ENCODE measurements at regions not wholly inside any gene's neighbourhood (a gene's known extent, or its start where the extent isn't known, plus 50 kb on each side); places are given as distances from the start of the nearest gene placed in this dataset.

DNA sequence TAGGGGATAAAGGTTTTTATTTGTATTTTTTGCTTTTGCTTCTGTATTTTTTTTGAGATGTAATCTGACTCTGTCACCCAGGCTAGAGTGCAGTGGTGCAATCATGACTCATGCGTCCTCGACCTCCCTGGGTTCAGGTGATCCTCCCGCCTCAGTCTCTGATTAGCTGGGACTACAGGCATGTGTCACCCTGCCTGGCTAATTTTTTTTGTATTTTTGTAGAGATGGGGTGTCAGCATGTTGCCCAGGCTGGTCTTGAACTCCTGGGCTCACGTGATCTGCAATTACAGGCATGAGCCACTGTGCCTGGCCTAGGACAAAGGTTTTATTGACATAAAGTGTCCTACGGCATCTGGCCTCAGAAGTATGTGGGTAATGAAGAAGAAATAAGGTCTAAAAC, 297.1 kb upstream of the C9orf72 start:
- intact Hi-C loops (cut with DNase I) = no loop called here
- 85% methylated on average over 5 of the region's 5 CpGs for WGBS
- Histone ChIP-seq H3K27me3 (replicated peaks; ENCODE audit: insufficient read depth) (no peaks in the 10 kb centered on the region), H3K4me3 (no peak overlapping the region), H3K36me3 (no peaks in the 10 kb centered on the region), H3K27ac (no peak overlapping the region), H3K4me1 (replicated peaks) (no peaks in the 10 kb centered on the region), H3K9me3 (no peaks in the 10 kb centered on the region)
- TF ChIP-seq, protein P1, sequence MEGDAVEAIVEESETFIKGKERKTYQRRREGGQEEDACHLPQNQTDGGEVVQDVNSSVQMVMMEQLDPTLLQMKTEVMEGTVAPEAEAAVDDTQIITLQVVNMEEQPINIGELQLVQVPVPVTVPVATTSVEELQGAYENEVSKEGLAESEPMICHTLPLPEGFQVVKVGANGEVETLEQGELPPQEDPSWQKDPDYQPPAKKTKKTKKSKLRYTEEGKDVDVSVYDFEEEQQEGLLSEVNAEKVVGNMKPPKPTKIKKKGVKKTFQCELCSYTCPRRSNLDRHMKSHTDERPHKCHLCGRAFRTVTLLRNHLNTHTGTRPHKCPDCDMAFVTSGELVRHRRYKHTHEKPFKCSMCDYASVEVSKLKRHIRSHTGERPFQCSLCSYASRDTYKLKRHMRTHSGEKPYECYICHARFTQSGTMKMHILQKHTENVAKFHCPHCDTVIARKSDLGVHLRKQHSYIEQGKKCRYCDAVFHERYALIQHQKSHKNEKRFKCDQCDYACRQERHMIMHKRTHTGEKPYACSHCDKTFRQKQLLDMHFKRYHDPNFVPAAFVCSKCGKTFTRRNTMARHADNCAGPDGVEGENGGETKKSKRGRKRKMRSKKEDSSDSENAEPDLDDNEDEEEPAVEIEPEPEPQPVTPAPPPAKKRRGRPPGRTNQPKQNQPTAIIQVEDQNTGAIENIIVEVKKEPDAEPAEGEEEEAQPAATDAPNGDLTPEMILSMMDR (IDR thresholded peaks at IDR 0.05) = no peak
- no peak for TF ChIP-seq POLR2A (IDR thresholded peaks at IDR 0.05)
- DNase-seq (ENCODE audit: low spot score) = no peak

DNA sequence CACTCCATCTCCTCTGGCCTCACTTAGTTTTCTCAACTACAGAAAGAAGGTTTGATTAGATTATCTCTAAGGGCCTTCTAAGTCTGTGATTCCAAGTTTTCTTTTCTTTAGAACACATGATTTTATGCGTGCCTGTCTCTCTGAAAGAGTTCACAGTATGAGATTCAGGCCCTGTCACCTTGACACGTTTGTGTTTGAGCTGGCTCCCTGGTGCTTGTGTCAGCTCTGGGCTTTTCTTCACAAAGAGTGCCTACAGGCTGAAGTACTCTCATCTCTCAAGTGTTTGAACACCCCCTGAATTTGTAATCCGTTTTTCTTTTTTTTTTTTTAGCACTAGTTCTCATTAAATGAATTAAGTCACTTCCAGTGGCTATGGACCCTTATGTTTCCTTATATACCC, 306.9 kb upstream of the C9orf72 start:
- Histone ChIP-seq H3K27ac (no peak overlapping the region), H3K9me3 (no peaks in the 10 kb centered on the region), H3K36me3 (no peaks in the 10 kb centered on the region), H3K4me3 (no peak overlapping the region), H3K27me3 (replicated peaks; ENCODE audit: insufficient read depth) (no peaks in the 10 kb centered on the region), H3K4me1 (replicated peaks) (no peaks in the 10 kb centered on the region)
- no peak for DNase-seq (ENCODE audit: low spot score)
- 52% methylated on average over 3 of the region's 3 CpGs for WGBS
- intact Hi-C loops (cut with DNase I) = no loop called here
- TF ChIP-seq POLR2A (IDR thresholded peaks at IDR 0.05) (no peak), POLR2AphosphoS5 (IDR thresholded peaks at IDR 0.05) (no peak)
- TF ChIP-seq, protein P1 (IDR thresholded peaks at IDR 0.05) = no peak

DNA sequence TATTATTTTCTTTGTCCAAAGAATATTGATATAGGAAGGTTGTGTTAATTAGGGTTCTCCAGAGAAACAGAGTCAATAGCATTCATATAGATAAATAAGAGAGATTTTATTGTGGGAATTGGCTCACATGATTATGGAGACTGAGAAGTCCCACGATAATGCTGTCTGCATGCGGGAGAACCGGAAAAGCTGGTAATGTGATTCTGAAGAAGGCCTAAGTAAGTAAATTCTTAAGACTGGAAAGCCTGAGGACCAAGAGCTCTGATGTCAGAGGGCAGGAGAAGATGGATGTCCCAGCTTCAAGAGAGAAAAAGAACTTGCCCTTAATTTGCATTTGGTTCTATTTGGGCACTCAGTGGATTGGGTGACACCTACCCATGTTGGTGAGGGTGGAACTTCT, 307.4 kb upstream of the C9orf72 start:
- intact Hi-C loops (cut with DNase I) = no loop called here
- no peak for DNase-seq (ENCODE audit: low spot score)
- Histone ChIP-seq H3K27ac (no peak overlapping the region), H3K4me3 (no peak overlapping the region), H3K27me3 (replicated peaks; ENCODE audit: insufficient read depth) (no peaks in the 10 kb centered on the region), H3K4me1 (replicated peaks) (no peaks in the 10 kb centered on the region), H3K36me3 (no peaks in the 10 kb centered on the region), H3K9me3 (no peaks in the 10 kb centered on the region)
- 77% methylated on average over 3 of the region's 3 CpGs for WGBS
- no peak for TF ChIP-seq POLR2AphosphoS5 (IDR thresholded peaks at IDR 0.05)
- TF ChIP-seq, protein P1 (IDR thresholded peaks at IDR 0.05) = no peak
- TF ChIP-seq POLR2A (IDR thresholded peaks at IDR 0.05) = no peak

DNA sequence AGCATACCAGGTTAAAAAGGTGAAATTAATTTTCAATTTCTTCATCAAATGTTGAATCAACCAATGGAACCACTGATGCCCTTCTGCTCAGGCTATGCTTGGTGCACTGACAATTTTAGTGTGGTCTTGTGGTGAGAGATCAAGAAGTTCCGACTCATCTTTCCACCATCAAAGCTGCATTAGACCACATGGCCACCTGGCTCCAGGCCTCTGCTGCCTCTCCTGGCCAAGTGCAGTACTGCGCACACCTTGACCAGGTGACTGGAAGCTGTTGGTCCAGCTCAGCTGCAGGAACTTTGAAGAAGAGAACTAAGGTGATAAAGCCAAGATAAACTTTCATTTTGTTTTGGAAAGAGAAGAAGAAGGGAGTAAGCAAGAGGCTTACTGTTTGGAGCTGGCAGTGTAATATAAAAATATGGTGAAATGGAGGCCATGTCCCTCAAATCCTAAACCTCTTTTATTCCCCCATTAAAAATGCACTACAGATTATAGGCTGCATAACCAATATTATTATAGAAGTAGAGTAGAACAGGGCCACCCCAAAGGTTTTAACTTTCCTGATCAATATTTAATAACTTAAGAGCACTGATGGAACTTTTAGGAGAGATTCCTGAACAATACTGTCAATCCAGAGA, 315.5 kb upstream of the C9orf72 start:
- intact Hi-C loops (cut with DNase I) = no loop called here
- H3K27ac ChIP-seq = no peak overlapping the region
- H3K4me1 ChIP-seq (replicated peaks) = no peaks in the 10 kb centered on the region
- TF ChIP-seq, protein P1 (IDR thresholded peaks at IDR 0.05) = peak in 1 of 4 experiments; percentile 13
- no peak for TF ChIP-seq POLR2A (IDR thresholded peaks at IDR 0.05)
- no peaks in the 10 kb centered on the region for H3K36me3 ChIP-seq
- no peaks in the 10 kb centered on the region for H3K27me3 ChIP-seq (replicated peaks; ENCODE audit: insufficient read depth)
- H3K9me3 ChIP-seq = no peaks in the 10 kb centered on the region
- DNase-seq (ENCODE audit: low spot score) = no peak
- 92% methylated on average over 2 of the region's 2 CpGs for WGBS
- H3K4me3 ChIP-seq = no peak overlapping the region

DNA sequence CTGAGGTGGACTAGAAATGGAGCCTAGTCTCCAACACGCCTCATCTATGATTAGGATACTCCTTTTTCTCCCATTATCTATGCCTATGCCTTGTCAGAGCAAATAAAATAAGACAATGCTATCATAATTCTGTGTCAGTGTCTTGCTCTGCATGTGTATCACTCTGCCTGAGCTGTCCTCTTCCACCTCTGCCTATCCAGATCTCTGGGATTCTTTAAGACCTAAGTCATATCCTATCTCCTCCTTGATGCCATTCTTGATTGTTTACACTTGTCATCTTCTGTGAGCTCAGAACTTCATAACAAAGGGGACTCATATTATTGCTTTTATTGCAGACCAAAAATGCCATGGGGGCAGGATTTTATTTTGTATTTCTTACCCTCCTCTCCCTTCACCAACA, 351.2 kb upstream of the C9orf72 start:
- H3K27me3 ChIP-seq (replicated peaks; ENCODE audit: insufficient read depth) = no peaks in the 10 kb centered on the region
- H3K4me1 ChIP-seq (replicated peaks) = no peaks in the 10 kb centered on the region
- DNase-seq (ENCODE audit: low spot score) = no peak
- intact Hi-C loops (cut with DNase I) = no loop called here
- TF ChIP-seq POLR2A (IDR thresholded peaks at IDR 0.05) = no peak
- TF ChIP-seq, protein P1 (IDR thresholded peaks at IDR 0.05) = no peak
- TF ChIP-seq POLR2AphosphoS5 (IDR thresholded peaks at IDR 0.05) = no peak
- no peaks in the 10 kb centered on the region for H3K9me3 ChIP-seq
- no peak overlapping the region for H3K4me3 ChIP-seq
- H3K27ac ChIP-seq = no peak overlapping the region
- H3K36me3 ChIP-seq = no peaks in the 10 kb centered on the region
- 89% methylated on average over 1 of the region's 1 CpG for WGBS

Data from prostate gland (tissue), 2 donors.